MM.1S (cell line): ENCODE measurements at regions not wholly inside any gene's neighbourhood (a gene's known extent, or its start where the extent isn't known, plus 50 kb on each side); places are given as distances from the start of the nearest gene placed in this dataset.

ENCODE experiments used
- DNase-seq: peaks from one replicate; pipeline ENCODE4 v3.0.0-alpha.2; 2015
- H2AFZ ChIP-seq: fragments of 300-600 bp; sonication (generic); 2 replicates; pipeline ENCODE4 v1.6.0; 2016; ENCODE audit warnings: antibody characterized with exemption, low read length
- H3F3A ChIP-seq: fragments of 300-600 bp; sonication (generic); 2 replicates; pipeline ENCODE4 v1.6.1; 2016; ENCODE audit warnings: mild to moderate bottlenecking, antibody characterized with exemption, low read length, moderate library complexity, mixed read lengths; ENCODE audit not compliant: insufficient read depth
- H3K27ac ChIP-seq: fragments of 300-600 bp; sonication (generic); 2 replicates; pipeline ENCODE4 v1.5.1; 2016; ENCODE audit warnings: mild to moderate bottlenecking, low read length
- H3K27me3 ChIP-seq: fragments of 300-600 bp; sonication (generic); replicated peaks from 2 replicates; pipeline ENCODE4 v1.6.0; 2016; ENCODE audit warnings: low read length; ENCODE audit not compliant: insufficient read depth
- H3K36me3 ChIP-seq: fragments of 300-600 bp; sonication (generic); replicated peaks from 2 replicates; pipeline ENCODE4 v1.6.1; 2016; ENCODE audit warnings: mild to moderate bottlenecking, low read length, mixed read lengths; ENCODE audit not compliant: insufficient read depth
- H3K4me1 ChIP-seq: fragments of 300-600 bp; sonication (generic); 2 replicates; pipeline ENCODE4 v1.6.1; 2016; ENCODE audit warnings: low read length, mixed read lengths
- H3K4me2 ChIP-seq: fragments of 300-600 bp; sonication (generic); 2 replicates; pipeline ENCODE4 v1.6.0; 2016; ENCODE audit warnings: low read depth, low read length
- H3K4me3 ChIP-seq: fragments of 300-600 bp; sonication (generic); 2 replicates; pipeline ENCODE4 v1.5.1; 2016; ENCODE audit warnings: low read length, mixed read lengths
- H3K79me2 ChIP-seq: fragments of 300-600 bp; sonication (generic); 2 replicates; pipeline ENCODE4 v1.6.1; 2016; ENCODE audit warnings: mixed run types, low read length, mixed read lengths
- H3K9ac ChIP-seq: fragments of 300-600 bp; sonication (generic); 2 replicates; pipeline ENCODE4 v1.6.1; 2016; ENCODE audit warnings: low read length, mixed read lengths
- H3K9me2 ChIP-seq: fragments of 300-600 bp; sonication (generic); replicated peaks from 2 replicates; pipeline ENCODE4 v1.6.1; 2016; ENCODE audit warnings: mild to moderate bottlenecking, low read length, mixed read lengths; ENCODE audit not compliant: insufficient read depth
- H3K9me3 ChIP-seq: fragments of 300-600 bp; sonication (generic); replicated peaks from 2 replicates; pipeline ENCODE4 v1.6.1; 2016; ENCODE audit warnings: mild to moderate bottlenecking, low read length, mixed read lengths; ENCODE audit not compliant: insufficient read depth
- H4K20me1 ChIP-seq: fragments of 300-600 bp; sonication (generic); 2 replicates; pipeline ENCODE4 v1.6.1; 2016; ENCODE audit warnings: mild to moderate bottlenecking, low read length, moderate library complexity, mixed read lengths; ENCODE audit not compliant: insufficient read depth
- CTCF ChIP-seq: fragments of 300-600 bp; sonication (generic); IDR thresholded peaks from 2 replicates; pipeline ENCODE4 v1.5.1; 2016; ENCODE audit warnings: antibody characterized with exemption, low read length, mixed read lengths
- EZH2 ChIP-seq: fragments of 300-600 bp; sonication (generic); optimal IDR thresholded peaks from 2 replicates; pipeline ENCODE3; 2017; ENCODE audit warnings: low read depth, mild to moderate bottlenecking, antibody characterized with exemption, low read length, mixed read lengths
- EZH2phosphoT487 ChIP-seq: fragments of 300-600 bp; sonication (generic); IDR thresholded peaks from 2 replicates; pipeline ENCODE4 v1.6.1; 2018; ENCODE audit warnings: antibody characterized with exemption, low read length

GRCh38 chr12:43087195-43088091 lies 464.6 kb downstream of the ADAMTS20 start:
- no peak for TF ChIP-seq CTCF
- no peak for TF ChIP-seq EZH2phosphoT487
- TF ChIP-seq EZH2: no peak
- H3K79me2 ChIP-seq: no peaks in the 10 kb centered on the region
- H3K27ac ChIP-seq: no peak overlapping the region
- no peaks in the 10 kb centered on the region for H3K9me3 ChIP-seq
- H3K27me3 ChIP-seq: no peaks in the 10 kb centered on the region
- no peak overlapping the region for H3K9ac ChIP-seq
- H2AFZ ChIP-seq: no peak overlapping the region
- H3K4me3 ChIP-seq: no peak overlapping the region
- no peak for DNase-seq
- no peaks in the 10 kb centered on the region for H4K20me1 ChIP-seq
- H3K9me2 ChIP-seq: 0 out of 2 replicates have a peak, but pooled peaks cover under 1% of the 10 kb centered on the region
- H3K36me3 ChIP-seq: no peaks in the 10 kb centered on the region
- no peaks in the 10 kb centered on the region for H3K4me1 ChIP-seq
- H3K4me2 ChIP-seq: no peak overlapping the region
- no peaks in the 10 kb centered on the region for H3F3A ChIP-seq

DNA sequence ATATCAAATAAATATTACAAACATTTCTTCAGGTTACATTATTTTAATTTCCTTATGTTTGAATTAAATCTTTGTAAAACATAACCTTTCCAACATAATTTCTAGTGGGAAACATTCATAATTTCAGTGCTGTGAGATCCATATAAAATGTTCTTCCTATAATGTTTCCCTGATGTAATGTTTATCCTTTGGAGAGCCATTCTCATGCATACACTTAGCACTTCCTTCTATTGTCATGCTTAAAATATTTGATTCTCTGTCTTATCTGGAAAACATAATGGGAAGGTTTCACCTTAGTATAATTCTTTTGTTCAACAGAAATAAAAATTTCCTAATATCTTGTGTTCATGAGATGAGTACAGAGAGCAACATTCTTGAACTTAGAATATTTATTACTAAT lies 472.5 kb downstream of the ADAMTS20 start:
- Histone ChIP-seq H3K4me3 (no peak overlapping the region), H3K9ac (no peak overlapping the region), H3K4me1 (no peaks in the 10 kb centered on the region), H3K9me2 (0 out of 2 replicates have a peak, but pooled peaks cover 3% of the 10 kb centered on the region), H3K36me3 (no peaks in the 10 kb centered on the region), H3K79me2 (no peaks in the 10 kb centered on the region), H3K27ac (no peak overlapping the region), H4K20me1 (no peaks in the 10 kb centered on the region), H3F3A (no peaks in the 10 kb centered on the region), H3K27me3 (no peaks in the 10 kb centered on the region), H3K4me2 (no peak overlapping the region), H2AFZ (no peak overlapping the region), H3K9me3 (no peaks in the 10 kb centered on the region)
- DNase-seq: no peak
- TF ChIP-seq EZH2 (no peak), CTCF (no peak), EZH2phosphoT487 (no peak)

- no peaks in the 10 kb centered on the region for H3F3A ChIP-seq
These were observed 473.0 kb downstream of the ADAMTS20 start for GRCh38 chr12:43078976-43079375.

More at GRCh38 chr12:43078976-43079375, 473.0 kb downstream of the ADAMTS20 start:
- no peak overlapping the region for H3K27ac ChIP-seq
- no peak overlapping the region for H3K9ac ChIP-seq
- no peaks in the 10 kb centered on the region for H3K4me1 ChIP-seq
- H3K27me3 ChIP-seq: no peaks in the 10 kb centered on the region
- no peak for DNase-seq
- no peak for TF ChIP-seq CTCF
- TF ChIP-seq EZH2phosphoT487: no peak
- TF ChIP-seq EZH2: no peak
- H3K36me3 ChIP-seq: no peaks in the 10 kb centered on the region
- no peak overlapping the region for H3K4me3 ChIP-seq
- H3K9me2 ChIP-seq: 0 out of 2 replicates have a peak, but pooled peaks cover 3% of the 10 kb centered on the region
- H3K9me3 ChIP-seq: no peaks in the 10 kb centered on the region
- H2AFZ ChIP-seq: no peak overlapping the region
- H3K79me2 ChIP-seq: no peaks in the 10 kb centered on the region
- H4K20me1 ChIP-seq: no peaks in the 10 kb centered on the region
- no peak overlapping the region for H3K4me2 ChIP-seq
